GM21526 (cell line): ENCODE measurements at regions not wholly inside any gene's neighbourhood (a gene's known extent, or its start where the extent isn't known, plus 50 kb on each side); places are given as distances from the start of the nearest gene placed in this dataset.

Source experiments
- ATAC-seq: cut with Tn5 transposase; IDR thresholded peaks from one replicate; pipeline ENCODE4 v1.9.1; 2021; ENCODE audit warnings: moderate library complexity; ENCODE audit not compliant: unreplicated experiment, low FRiP score

GRCh38 chr16:52805559-52806168, 247.0 kb downstream of the CHD9NB start:
- no peak for ATAC-seq

DNA sequence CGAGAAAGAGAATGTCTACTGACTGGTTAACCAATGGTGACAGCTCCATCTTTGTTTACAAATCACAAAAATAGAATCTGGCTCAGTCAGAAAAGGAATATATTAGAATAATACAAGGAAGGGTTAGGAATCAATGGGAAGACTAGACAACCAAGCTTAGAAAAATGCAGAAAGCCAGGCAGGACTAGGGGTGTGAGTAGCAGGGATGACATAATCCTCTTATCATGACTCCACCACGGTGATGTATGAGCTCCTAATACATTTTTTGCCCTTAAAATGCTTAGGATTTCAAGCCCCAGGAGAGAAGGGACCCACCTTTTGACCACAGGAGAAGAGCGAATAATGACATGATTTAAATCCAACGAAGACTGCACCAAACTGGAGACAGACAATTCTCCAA, 252.3 kb downstream of the CHD9NB start:
- ATAC-seq = no peak

DNA sequence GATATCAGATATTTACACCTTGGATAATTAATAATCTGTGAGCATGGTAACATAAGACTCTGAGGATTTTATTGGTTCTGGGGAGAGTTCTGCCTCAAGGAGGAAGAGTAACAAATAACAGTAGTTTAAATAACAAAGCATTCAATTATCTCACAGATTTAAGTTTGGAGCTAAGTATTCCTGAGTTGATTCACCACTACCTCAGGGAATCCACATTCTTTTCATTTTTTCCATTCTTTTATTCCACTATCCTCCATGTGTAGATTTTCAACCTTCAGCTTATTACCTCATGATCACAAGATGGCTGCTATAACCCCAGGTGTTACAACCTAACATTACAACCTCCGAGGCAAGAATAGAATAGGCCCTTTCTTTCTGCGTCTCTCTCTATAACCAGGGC, 252.2 kb upstream of the TOX3 start:
- ATAC-seq = no peak

DNA sequence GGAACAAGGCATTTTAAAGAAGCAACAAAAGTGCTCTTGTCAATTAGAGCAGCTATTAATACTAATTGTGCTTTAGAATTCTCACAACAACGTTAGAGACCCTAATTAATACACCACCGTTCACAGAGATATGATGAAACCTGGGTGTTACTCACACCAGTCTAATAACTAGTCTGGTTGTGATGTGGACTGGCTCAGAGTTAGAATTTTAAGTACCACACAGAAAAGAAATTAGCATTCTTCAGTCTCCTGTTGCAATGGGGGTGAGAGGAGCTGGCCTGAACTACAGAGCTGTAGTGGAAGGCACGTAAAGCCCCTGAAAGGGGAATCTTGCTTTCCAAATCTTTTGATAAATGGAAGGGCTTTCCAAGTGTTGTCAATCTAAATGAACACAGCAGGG, 240.8 kb upstream of the TOX3 start:
- ATAC-seq = no peak

GRCh38 chr16:52786091-52786490, 239.1 kb upstream of the TOX3 start:
- no peak for ATAC-seq

- ATAC-seq = no peak
Measured at GRCh38 chr16:52785653-52786052, 238.7 kb upstream of the TOX3 start.

DNA sequence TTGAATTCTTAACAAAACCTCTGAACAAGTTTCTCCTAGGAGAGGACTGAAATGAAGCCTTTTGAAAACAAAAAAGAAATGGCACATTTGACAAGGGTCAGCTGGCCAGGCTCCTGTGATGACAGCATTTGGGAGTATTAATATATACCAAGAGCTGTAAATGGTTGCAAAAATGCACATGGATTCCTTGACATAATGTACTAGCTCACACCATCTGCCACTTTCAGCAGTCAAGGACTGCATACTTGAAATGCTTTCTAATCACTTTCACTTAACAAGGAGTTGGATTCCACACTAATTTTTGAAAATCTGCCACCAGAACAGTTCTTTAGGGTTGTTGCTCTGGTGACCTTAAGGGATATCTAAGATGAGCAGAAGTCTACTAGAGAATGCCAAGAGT, 236.7 kb upstream of the TOX3 start:
- ATAC-seq = no peak

- ATAC-seq = no peak
Measured at GRCh38 chr16:52781005-52781630, 234.2 kb upstream of the TOX3 start.

GRCh38 chr16:52773026-52773425, 226.1 kb upstream of the TOX3 start:
- ATAC-seq = no peak

DNA sequence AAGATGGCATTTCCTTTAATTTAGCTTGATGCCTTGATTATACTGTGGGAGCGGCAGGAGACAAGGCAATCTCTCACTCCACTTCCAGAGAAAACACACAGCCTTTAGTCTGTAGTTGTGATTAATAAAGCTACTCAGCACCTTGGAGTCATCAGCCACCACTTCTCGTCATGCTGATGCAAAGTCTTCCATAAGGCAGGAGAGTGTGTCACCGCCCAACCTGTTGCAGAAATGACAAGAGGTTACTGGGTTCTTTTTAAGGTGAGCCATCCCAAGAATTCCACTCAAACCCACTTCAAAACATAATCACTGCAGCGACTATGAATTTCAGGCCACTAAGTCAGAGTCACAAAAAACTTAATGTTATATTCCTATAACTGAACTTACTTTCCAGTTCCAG, 223.9 kb upstream of the TOX3 start:
- no peak for ATAC-seq

DNA sequence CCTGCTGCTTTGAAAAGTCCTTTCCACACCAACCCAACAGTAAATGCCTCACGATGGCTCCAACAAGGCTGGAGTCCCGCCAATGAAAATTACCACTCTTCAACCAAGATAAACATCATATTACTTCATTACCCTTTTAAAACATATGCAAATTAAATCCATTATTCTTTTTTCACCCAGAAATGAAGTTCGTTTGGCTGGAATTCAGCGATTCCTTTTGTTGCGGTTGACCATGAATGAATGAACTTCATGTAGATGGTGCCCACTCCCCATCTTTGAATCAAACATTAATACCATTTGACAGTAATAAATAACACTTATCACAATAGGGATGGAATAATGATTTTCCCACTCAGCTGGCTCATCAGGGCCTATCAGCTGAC, 211.5 kb upstream of the TOX3 start:
- no peak for ATAC-seq

DNA sequence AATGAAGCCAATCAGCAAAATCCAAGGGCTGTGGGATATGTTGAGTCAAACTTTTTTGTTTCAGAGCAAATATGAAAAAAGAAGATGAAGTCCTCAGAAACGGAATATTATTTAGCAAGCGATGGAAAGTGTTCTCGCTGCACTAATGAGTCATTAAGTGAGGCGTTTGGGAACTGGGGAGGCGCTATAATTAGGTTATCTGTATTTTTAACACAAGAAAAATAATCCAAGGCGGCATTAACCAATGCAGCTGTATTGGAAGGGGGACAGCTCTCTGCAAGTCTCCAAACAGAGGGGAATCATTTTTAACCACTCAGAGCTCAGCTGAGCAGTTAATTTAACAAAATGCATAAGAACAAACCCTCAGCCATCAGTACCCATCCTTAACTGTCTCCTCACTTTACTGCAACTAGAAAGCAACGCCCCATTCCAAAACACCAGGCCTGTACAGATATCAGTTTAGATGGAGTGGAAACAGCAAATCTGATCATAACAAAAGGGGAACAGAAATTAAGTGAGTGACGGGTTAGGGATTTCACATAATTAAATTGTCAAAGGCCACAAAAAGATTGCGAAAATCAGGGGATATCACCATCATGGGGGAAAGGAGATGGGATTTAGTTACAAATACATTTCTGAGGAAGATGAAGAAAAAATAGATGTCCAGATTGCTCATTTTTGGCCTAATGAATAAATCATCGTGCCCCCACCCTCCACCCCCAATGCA, 211.0 kb upstream of the TOX3 start:
- no peak for ATAC-seq

DNA sequence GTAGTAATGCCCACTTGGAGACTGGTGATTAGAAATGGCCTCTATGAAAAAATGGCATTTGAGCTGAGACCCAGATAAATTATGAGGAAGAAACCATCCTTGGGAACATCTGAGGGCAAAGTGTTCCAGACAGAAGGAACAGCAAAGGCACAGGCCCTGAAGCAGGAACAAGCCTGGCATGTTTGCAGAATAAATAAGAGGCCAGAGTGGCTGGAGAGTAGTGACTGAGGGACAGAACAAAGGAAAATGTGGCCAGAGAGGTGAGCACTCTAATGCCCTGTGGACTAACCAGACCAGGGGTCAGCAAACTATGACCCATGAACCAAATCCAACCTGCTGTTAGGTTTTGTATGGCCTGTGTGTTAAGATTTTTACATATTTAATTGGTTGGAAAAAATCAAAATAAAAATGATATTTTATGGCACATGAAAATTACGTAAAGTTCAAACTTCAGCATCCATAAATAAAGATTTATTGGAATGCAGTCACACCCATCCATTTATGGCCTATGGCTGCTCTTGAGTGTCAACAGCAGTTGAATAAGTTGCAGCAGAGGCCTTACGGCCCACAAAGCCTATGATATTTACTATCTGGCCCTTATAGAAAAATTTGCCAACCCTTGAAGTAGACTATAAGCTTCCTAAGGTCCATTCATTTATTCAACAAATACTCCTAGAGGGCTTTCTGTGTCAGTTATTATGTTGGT, 210.0 kb upstream of the TOX3 start:
- ATAC-seq = no peak

DNA sequence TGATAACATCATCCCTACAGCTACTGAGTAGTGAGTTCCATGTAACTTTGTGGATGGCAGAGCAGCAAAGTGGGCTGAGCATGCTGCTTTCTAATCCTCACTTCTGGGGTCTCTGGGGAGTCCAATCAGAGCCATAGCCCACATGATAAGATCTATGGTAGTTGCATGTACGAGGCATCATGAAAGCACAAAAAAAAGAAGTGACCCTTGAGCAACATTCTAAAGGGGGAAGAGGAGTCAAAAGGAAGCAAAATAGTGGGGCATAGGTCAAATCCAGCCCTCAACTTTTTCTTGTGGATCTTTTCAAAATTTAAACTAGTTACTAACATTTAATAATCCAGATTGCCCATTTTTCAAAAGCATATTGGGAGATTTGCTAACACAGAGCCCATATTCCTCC, 208.5 kb upstream of the TOX3 start:
- no peak for ATAC-seq

GRCh38 chr16:52751035-52751434, 204.1 kb upstream of the TOX3 start:
- no peak for ATAC-seq

- ATAC-seq = no peak
Measured at GRCh38 chr16:52748741-52749140, 201.8 kb upstream of the TOX3 start.

- no peak for ATAC-seq
Measured at GRCh38 chr16:52747088-52747595, 200.2 kb upstream of the TOX3 start.

DNA sequence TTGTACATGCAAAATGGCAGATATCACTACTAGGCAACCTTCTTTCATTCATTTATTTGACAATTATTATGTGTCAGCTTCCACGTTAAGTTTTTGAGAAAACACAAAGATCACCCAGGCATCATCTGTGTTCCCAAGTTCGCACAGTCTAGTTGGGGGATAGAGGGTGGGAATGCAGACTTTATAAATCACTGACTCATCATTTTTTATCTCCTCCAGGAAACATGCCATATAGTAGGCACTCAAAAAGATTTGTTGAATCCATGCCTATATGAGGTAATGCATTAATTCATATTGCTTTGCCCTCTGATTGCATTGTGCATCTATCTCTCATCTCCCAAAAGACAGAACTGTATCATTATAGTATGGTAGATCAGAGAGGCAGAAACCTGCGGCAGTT, 196.8 kb upstream of the TOX3 start:
- no peak for ATAC-seq

DNA sequence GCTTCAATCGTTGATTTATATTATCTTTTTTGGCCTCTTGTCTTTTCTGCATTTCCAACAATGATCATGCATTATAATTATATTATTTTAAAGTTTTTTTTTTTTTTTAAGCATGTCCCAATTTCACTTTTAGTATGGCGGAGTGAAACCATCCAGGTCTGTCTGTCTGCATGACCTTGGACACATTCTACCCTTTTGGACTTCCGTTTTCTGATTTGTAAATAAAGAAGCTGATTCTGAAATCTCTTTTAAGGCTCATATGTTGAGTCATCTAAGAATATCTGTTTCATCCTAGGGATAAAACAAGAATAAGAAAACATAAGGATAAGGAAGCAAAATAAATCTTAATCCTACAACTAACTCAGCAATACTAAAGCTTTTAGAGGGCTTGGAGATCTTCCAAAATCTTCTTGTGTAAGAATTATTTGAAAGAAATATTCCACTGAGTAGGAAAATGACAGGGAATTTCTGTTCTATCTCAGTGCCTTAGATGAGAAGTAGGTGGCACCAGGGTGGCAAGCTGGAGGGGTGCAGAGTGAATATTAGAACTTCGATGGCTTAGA, 195.7 kb upstream of the TOX3 start:
- no peak for ATAC-seq

DNA sequence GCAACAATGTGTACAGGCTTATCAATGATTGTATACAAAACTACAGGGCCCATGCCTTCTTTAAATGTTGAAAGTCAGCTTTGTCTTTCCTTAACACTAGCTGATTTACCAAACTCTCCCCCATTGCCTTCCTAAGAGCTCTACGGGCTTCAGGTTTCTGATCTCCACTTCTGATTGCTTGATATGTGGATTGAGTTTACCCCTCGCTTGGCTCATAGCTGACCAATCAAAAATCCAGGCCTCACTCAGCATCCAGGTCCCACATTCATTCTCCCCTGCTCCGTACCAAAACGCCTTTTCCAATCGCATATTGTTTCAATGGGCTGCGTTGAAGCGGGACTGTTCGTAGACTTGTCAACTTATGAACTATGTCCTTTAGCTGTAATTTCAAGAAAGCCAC, 195.1 kb upstream of the TOX3 start:
- ATAC-seq = no peak

DNA sequence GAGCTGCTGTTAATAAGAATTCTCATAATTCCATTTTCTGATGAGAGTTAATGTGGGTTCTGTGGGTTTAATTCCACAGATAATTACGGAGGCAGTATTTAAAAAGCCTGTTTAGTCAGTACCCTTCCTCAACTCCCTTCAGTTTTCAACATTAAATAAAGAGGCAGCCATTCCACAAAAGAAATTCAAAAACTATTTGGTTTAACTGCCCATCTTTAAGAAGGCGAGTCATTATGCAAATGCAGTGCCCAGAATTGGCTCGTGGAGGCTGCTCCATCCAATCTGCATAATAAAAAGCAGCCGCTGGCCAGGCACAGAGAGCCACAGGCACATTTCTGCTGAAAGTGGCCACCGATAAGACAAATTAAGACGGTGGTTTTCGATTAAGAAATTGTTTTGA, 194.4 kb upstream of the TOX3 start:
- ATAC-seq = no peak
